IPS-18a (cell line): ENCODE measurements at regions not wholly inside any gene's neighbourhood (a gene's known extent, or its start where the extent isn't known, plus 50 kb on each side); places are given as distances from the start of the nearest gene placed in this dataset.
"Not testable (repeated sequence)": the region's sequence is repeated elsewhere in the genome, so short reads cannot be mapped to it uniquely, and the experiment has no call there.

ENCODE experiments used
- H3K27ac ChIP-seq: one replicate; pipeline ENCODE4 v1.5.1; 2013; ENCODE audit warnings: low read length
- H3K27me3 ChIP-seq: one replicate; pipeline ENCODE4 v1.6.1; 2013; ENCODE audit warnings: mild to moderate bottlenecking, low read length; ENCODE audit not compliant: control insufficient read depth, insufficient read depth
- H3K36me3 ChIP-seq: one replicate; pipeline ENCODE4 v1.6.1; 2013; ENCODE audit warnings: low read depth, low read length; ENCODE audit not compliant: control insufficient read depth
- H3K4me1 ChIP-seq: one replicate; pipeline ENCODE4 v1.6.1; 2013; ENCODE audit warnings: low read depth, low read length; ENCODE audit not compliant: control insufficient read depth
- H3K4me3 ChIP-seq: one replicate; pipeline ENCODE4 v1.5.1; 2013; ENCODE audit warnings: low read length
- H3K9ac ChIP-seq: one replicate; pipeline ENCODE4 v1.6.1; 2013; ENCODE audit warnings: mild to moderate bottlenecking, low read length, moderate library complexity
- H3K9me3 ChIP-seq: one replicate; pipeline ENCODE4 v1.6.1; 2013; ENCODE audit warnings: low read depth, low read length; ENCODE audit not compliant: control insufficient read depth

DNA sequence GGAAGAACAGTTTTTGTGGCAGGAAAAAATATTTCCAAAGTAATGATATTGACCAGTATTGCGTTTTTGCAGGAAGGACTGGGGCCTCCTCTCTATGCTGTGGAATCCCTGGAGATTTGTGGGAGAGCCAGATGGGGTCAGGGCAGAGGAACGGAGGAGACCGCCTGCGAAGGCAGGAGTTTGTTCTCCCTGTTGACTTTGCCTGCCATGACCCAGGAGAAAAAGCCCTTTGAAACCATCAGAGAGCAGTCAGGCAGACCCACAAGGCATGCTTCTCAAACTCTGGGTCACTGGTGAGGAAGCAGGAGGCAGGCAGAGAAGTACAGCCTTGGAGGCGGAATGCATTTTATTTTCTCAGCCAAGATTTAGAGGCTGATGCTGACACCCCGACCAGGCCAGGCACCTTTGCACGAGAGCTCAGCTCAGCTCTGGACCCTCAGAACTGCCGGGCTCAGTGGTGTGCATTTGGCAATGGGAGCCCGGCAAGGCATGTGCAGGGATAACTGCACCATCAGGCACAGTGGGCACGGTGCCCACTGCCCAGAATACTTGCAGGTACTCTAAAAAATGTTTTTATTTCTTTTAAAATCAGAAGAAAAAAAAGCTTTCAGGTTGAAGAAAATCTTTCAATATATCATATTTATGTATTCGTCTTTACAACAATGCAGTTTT, 410.4 kb downstream of the RPS24 start:
- Histone ChIP-seq H3K9ac (no peak overlapping the region), H3K4me3 (no peak overlapping the region), H3K27me3 (no peaks in the 10 kb centered on the region), H3K9me3 (no peaks in the 10 kb centered on the region), H3K27ac (no peak overlapping the region), H3K36me3 (no peaks in the 10 kb centered on the region), H3K4me1 (no peaks in the 10 kb centered on the region)

GRCh38 chr10:78444741-78445140, 411.1 kb downstream of the RPS24 start:
- H3K27ac ChIP-seq, H3K9ac ChIP-seq, H3K9me3 ChIP-seq, H3K4me1 ChIP-seq, H3K27me3 ChIP-seq, H3K36me3 ChIP-seq, H3K4me3 ChIP-seq: not testable (repeated sequence)

DNA sequence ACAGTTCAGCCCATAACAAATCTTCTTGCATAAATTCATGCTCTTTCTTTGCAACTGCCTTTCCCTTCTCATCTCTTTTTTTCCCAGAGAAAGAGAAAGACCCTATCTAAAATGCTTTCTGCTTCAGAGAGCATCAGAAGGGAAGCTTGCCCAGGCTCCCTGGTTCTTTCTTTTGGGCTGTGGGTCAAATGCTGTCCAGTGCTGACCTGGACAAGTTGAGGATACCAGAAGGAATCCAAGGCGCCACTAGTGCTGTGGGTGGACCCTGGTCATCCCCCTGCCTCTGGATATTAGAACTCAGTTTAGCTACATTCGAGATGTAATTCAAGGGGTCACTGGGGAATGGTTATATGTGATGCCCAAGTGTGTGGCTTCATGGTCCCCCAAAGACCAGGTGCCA, 411.6 kb downstream of the RPS24 start:
- Histone ChIP-seq H3K4me1 (no peaks in the 10 kb centered on the region), H3K27me3 (no peaks in the 10 kb centered on the region), H3K9me3 (no peaks in the 10 kb centered on the region), H3K36me3 (no peaks in the 10 kb centered on the region), H3K9ac (no peak overlapping the region), H3K27ac (no peak overlapping the region), H3K4me3 (no peak overlapping the region)

DNA sequence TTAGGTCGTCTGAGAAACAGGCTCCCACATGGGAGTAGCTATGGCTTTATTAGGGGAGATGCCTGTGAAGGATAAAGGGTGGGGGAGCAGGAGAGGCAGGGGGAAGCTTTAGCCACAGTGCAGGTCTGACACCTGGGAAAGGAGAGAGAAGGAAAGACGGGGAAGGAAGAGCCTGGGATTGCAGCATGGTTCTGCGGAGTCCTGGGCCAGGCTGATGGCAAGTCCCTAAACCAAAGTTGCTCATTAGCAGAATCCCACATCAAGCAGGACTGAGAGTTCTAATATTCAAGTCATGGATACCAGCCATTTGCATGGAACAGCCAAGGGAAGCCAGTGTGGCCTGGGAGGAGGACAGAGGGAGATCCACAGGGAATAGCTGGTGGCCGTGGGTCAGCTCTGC, 414.8 kb downstream of the RPS24 start:
- H3K27ac ChIP-seq: no peak overlapping the region
- H3K36me3 ChIP-seq: no peaks in the 10 kb centered on the region

GRCh38 chr10:78448994-78449418, 415.3 kb downstream of the RPS24 start:
- H3K4me3 ChIP-seq: no peak overlapping the region

More for the DNA sequence above, 414.8 kb downstream of the RPS24 start:
- no peaks in the 10 kb centered on the region for H3K27me3 ChIP-seq
- H3K9me3 ChIP-seq: no peaks in the 10 kb centered on the region
- no peaks in the 10 kb centered on the region for H3K4me1 ChIP-seq
- no peak overlapping the region for H3K4me3 ChIP-seq
- H3K9ac ChIP-seq: no peak overlapping the region

GRCh38 chr10:78449554-78449953, 415.9 kb downstream of the RPS24 start:
- H3K9ac ChIP-seq: no peak overlapping the region
- H3K9me3 ChIP-seq: no peaks in the 10 kb centered on the region
- no peaks in the 10 kb centered on the region for H3K4me1 ChIP-seq
- H3K27ac ChIP-seq: no peak overlapping the region
- no peaks in the 10 kb centered on the region for H3K27me3 ChIP-seq
- H3K4me3 ChIP-seq: no peak overlapping the region
- no peaks in the 10 kb centered on the region for H3K36me3 ChIP-seq

More at GRCh38 chr10:78448994-78449418, 415.3 kb downstream of the RPS24 start:
- no peaks in the 10 kb centered on the region for H3K9me3 ChIP-seq
- H3K9ac ChIP-seq: no peak overlapping the region
- no peaks in the 10 kb centered on the region for H3K4me1 ChIP-seq
- no peak overlapping the region for H3K27ac ChIP-seq
- no peaks in the 10 kb centered on the region for H3K27me3 ChIP-seq
- no peaks in the 10 kb centered on the region for H3K36me3 ChIP-seq

DNA sequence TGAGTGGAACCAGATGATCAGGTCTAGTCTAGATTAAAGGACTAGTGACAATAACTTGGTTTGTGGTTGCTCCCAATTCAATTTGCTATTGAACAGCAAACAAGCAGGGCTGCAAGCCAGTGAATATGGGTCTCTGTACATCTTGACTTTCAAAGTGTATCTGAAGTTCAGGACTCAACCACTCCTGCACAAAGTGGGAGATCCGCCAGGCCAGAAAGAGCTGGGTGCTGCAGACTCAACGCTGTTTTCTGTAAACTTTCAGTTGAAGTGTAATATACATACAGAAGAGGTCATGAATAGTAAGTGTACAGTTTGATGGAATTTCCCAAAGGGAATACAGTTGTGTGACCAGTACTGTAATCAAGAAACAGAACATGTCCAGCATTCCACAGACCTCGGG, 416.6 kb downstream of the RPS24 start:
- no peaks in the 10 kb centered on the region for H3K27me3 ChIP-seq
- no peaks in the 10 kb centered on the region for H3K9me3 ChIP-seq
- H3K4me3 ChIP-seq: no peak overlapping the region
- no peak overlapping the region for H3K9ac ChIP-seq
- no peaks in the 10 kb centered on the region for H3K36me3 ChIP-seq
- no peaks in the 10 kb centered on the region for H3K4me1 ChIP-seq
- no peak overlapping the region for H3K27ac ChIP-seq

DNA sequence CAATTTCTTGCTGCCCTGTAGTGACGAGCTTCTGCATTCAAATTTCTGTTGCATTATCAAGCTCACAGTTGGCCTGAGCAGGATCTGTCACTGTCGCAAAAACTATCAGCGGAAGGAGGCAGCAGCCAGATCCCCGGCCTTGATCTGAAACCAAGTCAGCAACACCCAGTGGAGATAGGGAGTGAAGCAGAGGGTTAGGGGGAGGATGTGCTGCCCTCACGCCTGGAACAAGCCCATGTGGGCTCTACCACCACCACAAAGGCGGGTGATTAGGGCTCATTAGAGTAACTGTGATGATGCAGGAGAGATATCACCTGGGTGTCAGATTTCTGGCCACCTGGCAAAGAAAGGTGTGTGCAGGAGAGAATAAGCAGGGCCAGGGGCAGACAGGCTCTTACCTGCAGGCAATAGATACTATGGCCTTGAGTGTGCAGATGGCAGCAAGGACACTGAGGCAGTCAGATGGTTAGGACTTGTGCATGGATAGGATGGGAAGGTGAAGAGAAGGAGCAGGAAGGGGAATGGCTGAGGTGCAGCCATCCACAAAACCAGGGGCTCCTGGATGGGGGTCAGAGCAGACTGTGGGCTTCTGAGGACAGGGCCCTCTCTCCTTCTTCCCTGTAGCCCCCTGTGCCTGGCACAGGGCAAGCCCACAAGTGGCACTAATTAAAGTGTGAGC, 417.3 kb downstream of the RPS24 start:
- no peak overlapping the region for H3K27ac ChIP-seq
- H3K27me3 ChIP-seq: no peaks in the 10 kb centered on the region
- no peak overlapping the region for H3K4me3 ChIP-seq
- no peaks in the 10 kb centered on the region for H3K36me3 ChIP-seq
- H3K4me1 ChIP-seq: no peaks in the 10 kb centered on the region
- H3K9ac ChIP-seq: no peak overlapping the region
- H3K9me3 ChIP-seq: no peaks in the 10 kb centered on the region

DNA sequence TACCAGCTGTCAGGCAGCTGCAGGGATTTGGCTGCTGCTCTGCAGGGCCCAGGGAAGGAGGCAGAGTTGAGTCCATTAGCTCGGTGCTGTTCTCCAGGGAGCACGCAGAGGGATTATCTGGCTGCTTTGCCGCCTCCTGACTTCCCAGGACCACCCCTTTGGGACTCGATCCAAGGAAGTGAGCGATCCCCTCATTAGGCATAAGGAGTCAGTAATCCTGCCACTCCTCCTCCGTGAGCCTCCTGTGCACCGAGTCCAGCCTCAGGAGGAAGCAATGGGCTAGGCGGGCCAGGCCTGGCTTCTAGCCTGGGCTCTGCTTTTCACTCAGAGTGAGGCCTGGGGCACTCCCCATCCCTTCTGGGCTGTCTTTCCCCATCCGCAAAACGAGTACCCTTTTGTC, 417.9 kb downstream of the RPS24 start:
- no peak overlapping the region for H3K9ac ChIP-seq
- H3K4me1 ChIP-seq: no peaks in the 10 kb centered on the region
- H3K9me3 ChIP-seq: no peaks in the 10 kb centered on the region
- H3K4me3 ChIP-seq: no peak overlapping the region
- H3K27me3 ChIP-seq: no peaks in the 10 kb centered on the region
- no peak overlapping the region for H3K27ac ChIP-seq
- H3K36me3 ChIP-seq: no peaks in the 10 kb centered on the region

DNA sequence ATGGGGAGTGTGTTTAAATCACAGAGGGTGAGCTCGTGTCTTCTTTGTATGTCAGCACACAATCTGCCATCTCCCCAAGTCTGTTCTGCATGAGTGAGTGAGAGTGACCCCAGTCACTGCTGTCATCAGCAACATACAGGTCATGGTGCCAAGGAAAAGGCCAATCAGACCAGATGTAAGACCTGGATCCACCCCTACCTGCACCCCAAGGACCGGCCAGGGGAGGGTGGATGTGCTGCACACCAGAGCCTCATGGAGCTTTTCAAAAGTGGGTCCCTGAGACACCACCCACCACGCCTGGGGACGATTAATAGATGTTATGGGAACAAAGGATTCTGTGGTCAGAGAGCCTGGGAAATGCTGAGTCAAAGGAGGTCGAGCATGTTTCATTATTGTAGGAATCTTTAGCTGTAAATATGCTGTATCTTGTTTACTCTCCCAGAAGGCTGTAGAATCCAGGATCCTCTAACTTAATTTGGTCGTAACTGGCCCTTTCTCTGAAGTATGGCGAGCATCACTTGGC, 420.5 kb downstream of the RPS24 start:
- no peak overlapping the region for H3K4me3 ChIP-seq
- H3K27ac ChIP-seq: no peak overlapping the region
- H3K4me1 ChIP-seq: no peaks in the 10 kb centered on the region
- H3K9me3 ChIP-seq: no peaks in the 10 kb centered on the region
- H3K27me3 ChIP-seq: no peaks in the 10 kb centered on the region
- H3K36me3 ChIP-seq: no peaks in the 10 kb centered on the region
- H3K9ac ChIP-seq: no peak overlapping the region

DNA sequence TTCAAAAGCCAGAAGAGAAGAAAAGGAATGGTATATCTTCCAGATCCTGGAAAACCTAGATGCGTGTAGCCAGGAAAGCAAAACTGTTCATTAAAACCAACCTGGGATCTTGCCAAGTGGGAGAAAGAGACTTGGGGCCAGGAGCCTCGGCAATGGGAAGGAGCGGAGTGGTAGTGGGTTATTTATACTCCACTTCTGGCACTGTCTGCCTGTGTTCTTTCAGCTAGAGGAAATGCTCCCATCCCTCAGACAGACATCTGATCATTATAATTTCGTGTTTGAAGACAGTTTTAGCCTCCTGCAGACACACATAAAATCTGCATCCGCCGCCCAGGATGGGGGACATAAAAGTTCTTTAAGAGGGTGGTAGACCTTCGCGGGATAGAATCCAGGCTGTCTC, 421.6 kb downstream of the RPS24 start:
- no peaks in the 10 kb centered on the region for H3K4me1 ChIP-seq
- H3K36me3 ChIP-seq: no peaks in the 10 kb centered on the region
- no peaks in the 10 kb centered on the region for H3K27me3 ChIP-seq
- no peak overlapping the region for H3K9ac ChIP-seq
- no peak overlapping the region for H3K27ac ChIP-seq
- H3K4me3 ChIP-seq: no peak overlapping the region
- H3K9me3 ChIP-seq: no peaks in the 10 kb centered on the region

DNA sequence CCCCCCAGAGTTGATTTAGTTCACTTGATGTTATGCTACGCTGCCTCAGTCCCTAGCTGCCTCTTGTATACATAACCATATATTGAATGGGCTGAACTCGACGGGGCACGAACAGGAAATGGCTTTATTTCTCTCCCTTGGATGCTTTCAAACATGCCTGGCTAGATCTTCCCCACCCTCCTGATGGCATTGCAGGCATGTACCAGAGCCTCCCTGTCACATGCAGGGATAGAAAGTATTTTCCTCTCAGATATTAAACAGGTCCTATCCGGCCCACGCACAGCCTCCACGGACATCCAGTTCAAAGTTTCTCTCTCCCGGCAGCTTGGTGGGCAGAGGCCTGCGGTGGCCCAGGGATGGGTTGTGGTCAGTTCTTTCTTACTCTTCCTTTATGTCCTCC, 422.1 kb downstream of the RPS24 start:
- Histone ChIP-seq H3K36me3 (no peaks in the 10 kb centered on the region), H3K4me3 (no peak overlapping the region), H3K27me3 (no peaks in the 10 kb centered on the region), H3K27ac (no peak overlapping the region), H3K4me1 (no peaks in the 10 kb centered on the region), H3K9me3 (no peaks in the 10 kb centered on the region), H3K9ac (no peak overlapping the region)
